ENCODE measurements at regions not wholly inside any gene's neighbourhood (a gene's known extent, or its start where the extent isn't known, plus 50 kb on each side); places are given as distances from the start of the nearest gene placed in this dataset.
"Not testable (repeated sequence)": the region's sequence is repeated elsewhere in the genome, so short reads cannot be mapped to it uniquely, and the experiment has no call there.

DNA sequence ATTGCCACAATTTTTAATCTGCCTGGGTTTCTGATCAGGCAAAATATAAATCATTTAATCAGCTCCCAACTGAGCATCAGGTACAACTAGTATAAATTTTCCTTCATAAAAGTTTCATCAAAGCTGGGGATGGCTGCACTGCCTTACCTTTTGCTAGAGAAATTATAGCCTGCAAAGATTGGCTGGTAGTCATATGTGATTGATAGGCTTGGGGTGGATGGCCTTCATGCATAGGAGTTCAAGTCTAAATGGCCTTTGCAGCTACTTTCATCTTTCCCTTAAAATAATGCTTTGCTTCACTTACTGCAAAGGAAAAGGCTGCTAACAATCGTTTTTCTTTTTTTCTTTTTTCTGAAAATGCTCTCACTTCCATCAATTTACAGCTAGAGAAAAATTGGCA is 739.7 kb downstream of the CENPC start:
- no peak for DNase-seq

DNA sequence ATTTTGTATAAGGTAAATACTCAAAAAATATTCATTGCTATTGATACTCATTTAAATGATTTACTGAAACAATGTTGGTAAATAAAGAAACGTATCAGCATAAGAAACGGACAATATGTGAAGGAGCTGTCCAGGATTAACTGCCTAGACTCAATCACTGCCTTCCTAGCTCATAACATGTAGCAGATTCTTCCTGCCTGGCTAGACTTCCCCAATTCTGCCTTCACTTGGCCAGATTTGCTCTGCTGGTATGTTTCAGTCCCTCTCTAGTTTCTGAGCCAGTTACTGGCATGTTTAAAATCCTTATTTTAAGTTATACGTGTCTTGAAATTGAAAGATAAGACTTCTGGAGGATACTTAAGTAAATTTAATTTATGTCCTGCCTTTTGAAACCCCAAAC is 740.3 kb downstream of the CENPC start:
- DNase-seq = no peak

DNA sequence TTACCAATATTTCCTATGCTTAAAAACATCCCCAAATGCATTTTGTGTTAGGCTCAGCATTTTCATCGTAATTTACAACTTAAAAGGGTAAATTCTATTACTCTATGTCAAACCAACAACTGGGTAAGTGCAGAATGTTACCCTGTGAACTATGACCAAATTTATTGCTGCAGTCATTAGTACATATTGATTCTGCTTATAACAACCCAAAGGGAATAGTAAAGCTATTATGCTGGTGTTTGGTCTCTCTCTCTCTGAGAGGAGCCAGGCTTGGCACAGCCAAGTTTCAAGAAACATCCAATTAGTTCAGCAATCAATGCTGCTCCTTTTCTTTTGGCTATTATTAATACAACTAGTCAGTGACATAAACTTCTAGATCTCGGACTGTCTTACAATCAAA is 747.7 kb downstream of the CENPC start:
- no peak for DNase-seq

DNA sequence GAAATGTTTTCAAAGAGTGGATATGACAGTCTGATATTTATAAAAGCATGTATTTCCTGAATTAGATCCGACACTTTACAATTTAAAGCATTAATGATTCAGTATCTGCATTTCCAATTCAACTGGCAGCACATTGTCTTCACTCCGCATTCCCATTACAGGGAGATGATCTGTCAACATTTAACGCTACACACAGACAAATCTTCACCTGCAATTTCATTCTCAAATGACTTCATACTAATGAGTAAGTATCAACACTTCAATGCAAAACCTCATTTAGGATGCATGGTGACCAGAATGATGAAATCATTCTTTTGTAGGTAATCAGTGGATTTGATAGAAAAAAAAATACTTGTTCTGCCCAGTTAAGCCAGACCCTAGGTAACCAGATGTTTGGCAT is 749.6 kb downstream of the CENPC start:
- no peak for DNase-seq

DNA sequence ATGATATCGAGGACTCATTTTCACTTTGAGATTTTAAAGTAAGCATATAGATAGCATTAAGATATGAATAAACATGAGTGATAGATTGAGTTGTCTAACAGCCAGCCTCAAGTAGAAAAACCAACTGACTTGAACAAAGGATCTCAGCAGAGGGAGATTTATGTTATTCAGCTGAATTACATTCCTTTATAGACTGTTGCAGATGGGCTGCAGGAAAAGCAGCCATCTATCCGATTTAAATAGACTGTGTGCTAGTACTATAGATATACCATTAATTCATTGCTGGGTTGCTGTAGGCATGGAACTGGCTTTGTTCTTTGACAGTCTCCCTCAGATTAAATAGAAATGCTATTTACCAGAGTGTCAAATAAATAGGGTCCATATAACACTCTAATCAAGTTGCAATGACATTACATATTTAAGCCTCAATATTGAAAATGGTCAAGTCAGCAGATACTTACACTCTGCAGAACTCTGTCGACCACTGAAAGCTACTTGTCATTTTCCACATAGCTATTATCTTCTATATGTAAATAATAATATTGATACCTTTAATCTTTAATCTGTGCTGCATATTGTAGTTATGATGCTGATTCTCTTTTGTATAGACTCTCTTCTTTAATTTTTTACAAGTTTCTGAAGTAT is 750.8 kb downstream of the CENPC start:
- DNase-seq = no peak

DNA sequence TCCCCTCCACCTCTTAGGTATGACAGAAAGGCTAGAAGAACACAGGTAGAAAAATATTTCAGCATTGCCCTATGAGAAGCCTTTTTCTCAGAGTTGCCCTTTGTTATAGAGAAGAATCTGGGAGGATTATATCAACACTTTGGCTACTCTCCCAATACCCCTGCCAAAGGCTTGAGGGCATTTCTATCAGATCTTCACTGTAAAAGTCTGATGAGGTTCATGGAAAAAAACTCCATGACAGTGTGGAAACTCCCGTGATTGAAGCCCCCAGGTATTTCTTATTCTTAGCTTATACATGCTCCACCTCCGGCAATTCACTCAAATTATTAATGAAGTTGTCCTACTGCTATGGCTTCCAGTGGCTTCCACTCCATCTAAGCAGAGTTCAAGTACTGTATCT is 753.6 kb downstream of the CENPC start:
- DNase-seq = no peak

DNA sequence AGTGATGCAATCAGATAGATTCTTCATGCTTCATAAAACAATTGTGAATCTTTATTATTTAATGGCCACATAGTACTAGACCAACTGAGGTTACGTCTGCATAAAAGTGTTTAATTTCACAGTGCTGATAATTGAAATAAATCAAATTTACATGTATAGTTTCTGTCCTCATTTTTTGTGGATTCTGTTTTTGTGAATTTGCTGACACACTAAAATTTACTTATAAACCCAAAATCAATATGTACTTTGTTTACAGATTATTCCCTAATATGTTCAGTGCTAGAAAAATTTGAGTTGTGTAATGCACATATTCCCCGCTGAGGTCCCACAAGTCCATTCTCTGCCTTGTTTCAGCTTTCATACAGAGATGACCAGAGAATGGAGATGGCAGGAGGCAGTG is 759.8 kb downstream of the CENPC start:
- DNase-seq = no peak

DNA sequence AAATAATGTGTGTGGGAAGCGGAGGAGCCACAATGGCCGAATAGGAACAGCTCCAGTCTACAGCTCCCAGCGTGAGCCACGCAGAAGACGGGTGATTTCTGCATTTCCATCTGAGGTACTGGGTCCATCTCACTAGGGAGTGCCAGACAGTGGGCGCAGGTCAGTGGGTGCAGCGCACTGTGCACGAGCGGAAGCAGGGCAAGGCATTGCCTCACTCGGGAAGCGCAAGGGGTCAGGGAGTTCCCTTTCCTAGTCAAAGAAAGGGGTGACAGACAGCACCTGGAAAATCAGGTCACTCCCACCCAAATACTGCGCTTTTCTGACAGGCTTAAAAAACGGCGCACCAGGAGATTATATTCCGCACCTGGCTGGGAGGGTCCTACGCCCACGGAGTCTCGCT is 762.6 kb downstream of the CENPC start:
- DNase-seq = not testable (repeated sequence)

DNA sequence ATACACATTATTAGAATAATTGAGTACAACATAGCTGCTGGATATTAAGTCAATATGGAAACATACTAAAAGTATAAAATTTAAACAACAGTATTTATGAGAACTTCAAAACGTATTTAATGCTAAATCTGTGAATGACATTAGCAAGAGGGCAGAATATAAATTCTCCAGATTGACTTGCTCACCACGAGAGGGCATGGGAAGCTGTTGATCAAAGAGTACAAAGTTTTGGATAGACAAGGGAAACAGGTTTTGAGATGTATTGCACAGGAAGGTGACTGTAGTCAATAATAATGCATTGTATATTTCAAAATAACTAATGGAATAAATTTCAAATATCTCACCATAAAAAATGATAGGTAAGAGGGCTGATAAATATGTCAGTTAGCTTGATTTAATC is 768.2 kb downstream of the CENPC start:
- DNase-seq = no peak

DNA sequence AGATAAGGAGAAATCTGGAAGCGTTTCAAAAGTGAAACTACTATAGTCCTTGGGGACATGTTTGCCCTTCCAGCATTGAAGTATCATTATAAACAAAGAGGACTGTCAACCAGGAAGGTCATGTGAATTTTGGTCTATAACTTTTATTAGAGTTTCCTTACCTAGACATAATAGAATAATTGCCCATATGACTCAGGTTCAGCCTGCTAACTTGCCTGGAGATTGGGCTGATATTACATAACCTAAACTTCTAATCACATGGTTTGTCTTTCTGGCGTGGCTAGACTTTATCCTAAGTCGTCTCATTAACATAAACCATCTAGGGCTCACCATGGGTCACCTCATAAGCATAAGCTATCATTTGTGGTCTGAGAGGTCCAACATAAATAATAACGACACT is 775.9 kb downstream of the CENPC start:
- no peak for DNase-seq

DNA sequence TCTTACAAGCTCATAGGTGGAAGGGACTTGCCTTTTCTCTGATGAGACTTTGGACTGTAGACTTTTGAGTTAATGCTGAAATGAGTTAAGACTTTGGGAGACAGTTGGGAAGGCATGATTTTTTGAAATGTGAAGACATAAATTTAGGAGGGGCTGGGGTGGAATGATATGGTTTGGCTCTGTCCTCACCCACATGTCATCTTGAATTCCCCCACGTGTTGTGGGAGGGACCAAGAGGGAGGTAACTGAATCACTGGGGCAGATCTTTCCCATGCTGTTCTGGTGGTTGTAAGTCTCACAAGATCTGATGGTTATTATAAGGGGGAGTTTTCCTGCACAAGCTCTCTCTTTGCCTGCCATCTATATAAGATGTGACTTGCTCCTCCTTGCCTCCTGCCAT is 777.9 kb downstream of the CENPC start:
- DNase-seq = no peak

DNA sequence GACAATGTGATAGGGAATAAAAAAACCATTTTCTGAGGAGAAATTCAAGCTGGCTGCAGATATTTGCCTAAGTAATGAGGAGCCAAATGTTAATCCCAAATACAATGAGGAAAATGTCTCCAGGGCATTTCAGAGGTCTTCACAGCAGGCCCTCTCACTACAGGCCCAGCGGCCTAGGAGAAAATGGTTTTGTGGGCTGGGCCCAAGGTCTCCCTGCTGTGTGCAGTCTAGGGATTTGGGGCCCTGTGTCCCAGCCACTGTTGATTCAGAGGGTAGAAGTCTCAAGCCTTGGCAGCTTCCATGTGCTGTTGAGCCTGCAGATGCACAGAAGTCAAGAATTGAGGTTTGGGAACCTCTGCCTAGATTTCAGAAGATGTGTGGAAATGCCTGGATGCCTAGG is 778.7 kb downstream of the CENPC start:
- no peak for DNase-seq

DNA sequence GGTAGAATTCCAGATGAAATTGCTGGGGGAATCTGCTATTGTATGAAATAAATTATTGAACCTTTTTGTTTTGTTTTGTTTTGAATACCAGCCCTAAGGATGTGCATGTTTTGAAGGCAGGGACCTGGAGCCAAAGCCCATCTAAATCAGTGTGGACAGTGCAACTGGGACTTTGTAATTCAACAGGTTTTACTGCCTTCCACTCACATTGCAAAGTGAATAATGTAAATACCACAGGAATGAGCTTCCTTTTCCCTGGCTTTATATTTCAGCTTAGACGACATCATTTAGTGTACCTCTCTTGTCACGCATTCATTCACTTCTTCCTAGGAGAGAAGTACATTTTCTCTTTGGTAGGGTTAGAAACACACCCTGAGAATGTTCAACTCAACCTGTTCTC is 795.0 kb downstream of the CENPC start:
- DNase-seq = no peak

DNA sequence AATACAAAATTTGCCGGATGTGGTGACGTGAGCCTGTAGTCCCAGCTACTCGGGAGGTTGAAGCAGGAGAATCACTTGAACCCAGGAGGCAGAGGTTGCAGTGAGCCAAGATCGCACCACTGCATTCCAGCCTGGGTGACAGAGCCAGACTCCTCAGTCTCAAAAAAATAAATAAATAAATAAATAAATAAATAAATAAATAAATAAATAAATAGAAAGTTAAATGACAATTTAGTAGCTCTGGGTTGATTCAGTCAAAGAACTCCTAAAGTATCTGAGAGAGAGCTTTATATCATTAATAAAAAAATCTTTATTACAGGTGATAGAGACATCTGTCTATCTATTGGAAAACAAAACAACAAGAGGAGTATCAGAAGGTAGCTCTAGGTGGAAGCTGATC is 798.4 kb downstream of the CENPC start:
- not testable (repeated sequence) for DNase-seq

DNA sequence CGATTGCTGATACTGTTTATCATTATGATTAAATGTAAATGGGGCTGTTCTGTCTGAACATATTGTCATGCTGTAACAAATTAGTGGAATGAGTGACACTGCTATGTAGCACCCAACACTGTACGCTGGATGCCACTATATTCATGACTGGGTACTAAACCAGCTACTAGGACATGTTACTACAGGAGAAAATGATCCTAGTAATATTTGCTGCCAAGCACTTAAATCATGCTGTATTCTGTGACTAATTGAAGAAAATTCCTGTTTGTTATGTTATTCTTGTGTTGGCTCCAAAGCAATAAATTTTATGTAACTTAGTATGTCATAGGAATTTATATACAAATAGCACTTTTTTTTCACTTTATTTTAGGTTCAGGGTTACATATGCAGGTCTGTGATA is 804.2 kb downstream of the CENPC start:
- no peak for DNase-seq

DNA sequence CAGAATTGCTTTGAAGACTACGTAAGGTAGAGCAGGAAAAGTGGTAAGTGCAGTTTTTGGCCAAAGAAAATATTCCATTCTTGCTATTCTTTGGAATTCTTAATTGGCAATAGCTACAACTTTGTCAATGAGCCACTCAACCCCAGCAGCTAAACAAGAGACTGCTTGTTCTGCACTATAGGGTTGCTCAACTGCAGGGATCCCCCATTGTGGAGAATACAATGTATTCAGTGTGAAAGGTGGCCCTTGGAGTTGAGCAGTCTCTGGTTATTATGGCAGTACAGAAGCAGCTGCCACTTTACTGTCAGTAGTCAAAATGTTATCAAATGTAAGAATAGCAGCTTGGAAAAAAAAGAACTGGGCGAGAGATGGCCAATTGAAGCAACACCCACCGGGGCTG is 808.7 kb downstream of the CENPC start:
- DNase-seq = no peak

DNA sequence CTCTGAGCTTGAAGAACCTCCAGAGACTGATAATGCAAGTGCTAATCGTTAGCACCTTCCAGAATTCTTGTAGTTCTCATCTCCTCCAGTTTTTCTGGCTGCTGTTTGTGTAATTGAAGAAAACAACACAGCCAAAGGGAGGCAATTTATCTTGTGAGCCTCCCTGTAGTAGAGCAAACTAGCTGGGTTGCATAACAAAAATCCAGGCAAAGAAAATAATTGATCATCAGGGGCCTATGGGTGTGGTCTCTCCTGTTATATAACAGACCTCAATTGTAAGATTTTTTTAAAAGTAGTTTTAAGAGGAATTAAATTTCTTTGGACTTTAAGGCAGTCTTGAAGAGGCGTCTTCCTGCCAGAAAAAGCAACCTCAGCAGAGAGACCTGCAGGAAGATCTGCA is 817.0 kb downstream of the CENPC start:
- DNase-seq = no peak

DNA sequence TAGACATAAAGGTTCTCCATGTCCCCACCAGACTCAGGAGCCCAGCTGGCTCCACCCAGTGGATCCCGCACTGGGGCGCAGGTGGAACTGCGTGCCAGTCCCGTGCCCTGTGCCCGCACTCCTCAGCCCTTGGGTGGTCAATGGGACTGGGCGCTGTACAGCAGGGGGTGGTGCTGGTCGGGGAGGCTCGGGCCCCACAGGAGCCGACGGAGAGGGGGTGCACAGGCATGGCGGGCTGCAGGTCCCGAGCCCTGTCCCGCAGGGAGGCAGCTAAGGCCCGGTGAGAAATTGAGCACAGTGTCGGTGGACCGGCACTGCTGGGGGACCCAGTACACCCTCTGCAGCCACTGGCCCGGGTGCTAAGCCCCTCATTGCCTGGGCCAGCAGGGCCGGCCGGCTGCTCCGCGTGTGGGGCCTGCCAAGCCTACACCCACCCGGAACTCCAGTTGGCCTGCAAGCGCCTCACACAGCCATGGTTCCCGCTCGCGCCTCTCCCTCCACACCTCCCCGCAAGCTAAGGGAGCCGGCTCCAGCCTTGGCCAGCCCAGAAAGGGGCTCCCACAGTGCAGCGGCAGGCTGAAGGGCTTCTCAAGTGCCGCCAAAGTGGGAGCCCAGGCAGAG is 832.9 kb downstream of the CENPC start:
- DNase-seq = not testable (repeated sequence)

DNA sequence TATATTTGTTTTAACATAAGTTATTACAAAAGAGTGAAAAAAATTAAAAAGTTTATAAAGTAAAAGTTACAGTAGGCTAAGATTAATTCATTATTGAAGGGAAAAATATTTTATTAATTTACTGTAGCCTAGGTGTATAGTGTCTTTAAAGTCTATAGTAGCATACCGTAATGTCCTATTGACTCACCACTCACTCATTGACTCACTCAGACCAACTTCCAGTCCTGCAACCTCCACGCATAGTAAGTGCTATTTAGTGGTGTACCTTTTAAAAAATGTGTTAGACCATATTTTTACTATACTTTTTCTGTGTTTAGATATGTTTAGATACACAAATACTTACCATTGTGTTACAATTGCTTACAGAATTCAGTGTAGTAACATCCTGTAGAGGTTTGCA is 841.1 kb downstream of the CENPC start:
- no peak for DNase-seq

DNA sequence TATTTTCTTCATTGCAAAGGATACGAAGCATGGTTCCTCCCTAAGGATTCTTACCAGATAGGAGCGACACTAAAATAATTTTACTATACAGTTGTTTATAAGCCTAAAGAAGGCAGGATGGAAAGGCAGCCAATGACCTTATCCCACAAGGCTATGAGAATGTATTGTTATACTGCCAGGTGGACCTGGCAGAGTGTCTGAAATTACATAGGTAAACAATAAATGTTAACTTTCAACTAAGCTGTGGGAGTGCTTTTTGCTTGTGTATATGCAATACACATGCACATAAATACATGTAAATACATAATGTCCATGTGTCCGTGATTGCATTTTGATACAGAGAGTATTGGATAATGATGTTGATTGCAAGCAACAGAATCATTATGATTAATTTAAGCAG is 850.6 kb downstream of the CENPC start:
- DNase-seq = no peak

DNA sequence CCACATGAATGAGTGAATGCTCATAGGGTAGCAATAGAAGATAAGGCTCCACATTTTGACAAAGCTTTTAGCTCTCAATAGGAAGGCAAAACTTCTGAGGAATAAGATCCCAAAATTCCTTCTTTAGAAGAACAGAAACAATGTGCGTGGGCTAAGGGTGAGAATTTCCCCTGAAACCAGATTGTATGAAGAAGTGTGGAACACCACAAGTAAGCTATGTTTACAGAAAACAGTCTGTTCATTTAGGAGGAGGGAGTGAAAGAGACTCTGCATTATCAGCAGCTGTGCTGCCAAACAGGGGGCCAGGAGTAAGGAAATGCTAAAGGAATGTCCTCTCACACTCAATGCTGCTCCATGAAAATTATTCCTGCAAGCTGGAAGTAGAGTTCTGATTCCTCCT is 851.6 kb downstream of the CENPC start:
- no peak for DNase-seq

DNA sequence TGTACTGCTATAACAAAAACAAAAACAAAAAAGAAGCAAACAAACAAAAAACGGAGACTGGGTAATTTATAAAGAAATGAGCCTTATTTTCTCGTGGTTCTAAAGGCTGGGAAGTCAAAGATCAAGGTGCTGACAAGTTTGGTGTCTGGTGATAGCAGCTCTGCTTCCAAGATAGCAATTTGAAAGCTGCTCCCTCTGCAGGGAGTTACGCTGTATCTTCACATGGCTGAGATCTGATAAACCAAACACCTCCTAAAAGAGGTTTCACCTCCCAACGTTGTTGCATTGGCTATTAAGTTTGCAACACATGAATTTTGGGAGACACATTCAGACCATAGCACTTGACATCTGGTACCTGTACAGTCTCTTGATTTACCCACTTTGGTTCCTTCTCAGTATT is 854.2 kb downstream of the CENPC start:
- DNase-seq = no peak

DNA sequence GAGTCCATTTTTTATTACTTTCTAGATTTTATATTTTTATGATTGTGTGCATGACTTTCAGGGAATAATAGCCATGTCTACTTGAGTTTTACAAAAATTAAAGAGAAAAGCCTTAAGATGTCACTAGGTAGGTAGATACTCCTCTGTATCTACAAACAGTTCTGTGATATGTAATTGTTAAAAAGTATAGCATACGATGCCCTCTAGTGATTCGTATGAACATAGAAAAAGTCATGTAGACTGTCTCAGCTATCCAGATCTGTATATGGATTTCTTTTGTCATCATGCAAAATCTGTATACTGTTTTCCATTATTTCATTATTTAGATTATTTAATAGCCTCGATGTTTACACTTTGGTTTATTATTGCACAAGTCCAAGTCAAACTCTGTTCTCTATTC is 856.6 kb downstream of the CENPC start:
- no peak for DNase-seq

DNA sequence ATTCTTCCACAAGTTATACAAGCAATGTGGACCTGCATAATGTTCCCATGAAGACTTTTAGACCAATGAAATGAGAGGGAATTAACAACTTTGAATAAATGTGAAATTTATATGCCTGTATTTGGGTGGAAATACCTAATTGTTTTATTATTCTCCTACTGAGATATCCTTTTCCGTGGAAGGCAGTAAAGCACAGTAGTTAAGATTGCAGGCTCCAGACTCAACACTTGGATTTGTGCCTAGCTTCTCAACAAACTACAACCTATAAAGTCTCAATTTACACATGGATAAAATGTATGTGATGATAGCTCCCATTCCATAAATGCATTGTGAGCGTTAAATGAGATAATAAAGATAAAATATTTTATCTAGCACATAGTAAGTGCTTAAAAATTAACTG is 857.8 kb downstream of the CENPC start:
- DNase-seq = no peak

DNA sequence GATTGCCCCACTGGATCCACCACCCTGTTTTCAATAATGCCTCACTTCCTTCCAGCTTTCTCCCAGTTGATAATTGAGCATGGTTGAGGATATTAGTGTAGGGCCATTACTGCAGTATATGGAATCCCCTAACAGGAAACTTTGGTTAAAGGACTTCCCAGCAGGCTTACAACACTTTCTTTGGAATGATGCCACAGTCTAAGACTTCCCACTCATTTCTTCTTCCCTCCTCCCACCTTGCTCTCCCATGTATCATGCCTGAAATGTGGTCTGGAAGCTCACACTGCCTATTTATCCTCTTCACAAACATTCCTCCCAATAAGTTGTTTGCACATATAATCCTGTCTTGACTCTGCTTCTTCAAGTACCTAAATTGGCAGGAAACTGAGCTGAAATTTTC is 863.3 kb downstream of the CENPC start:
- DNase-seq = no peak

Data from CD4-positive, alpha-beta T cell treated with Interleukin-10 for 1 hour (primary cell).